ENCODE measurements at regions not wholly inside any gene's neighbourhood (a gene's known extent, or its start where the extent isn't known, plus 50 kb on each side); places are given as distances from the start of the nearest gene placed in this dataset.
"Not testable (repeated sequence)": the region's sequence is repeated elsewhere in the genome, so short reads cannot be mapped to it uniquely, and the experiment has no call there.

DNA sequence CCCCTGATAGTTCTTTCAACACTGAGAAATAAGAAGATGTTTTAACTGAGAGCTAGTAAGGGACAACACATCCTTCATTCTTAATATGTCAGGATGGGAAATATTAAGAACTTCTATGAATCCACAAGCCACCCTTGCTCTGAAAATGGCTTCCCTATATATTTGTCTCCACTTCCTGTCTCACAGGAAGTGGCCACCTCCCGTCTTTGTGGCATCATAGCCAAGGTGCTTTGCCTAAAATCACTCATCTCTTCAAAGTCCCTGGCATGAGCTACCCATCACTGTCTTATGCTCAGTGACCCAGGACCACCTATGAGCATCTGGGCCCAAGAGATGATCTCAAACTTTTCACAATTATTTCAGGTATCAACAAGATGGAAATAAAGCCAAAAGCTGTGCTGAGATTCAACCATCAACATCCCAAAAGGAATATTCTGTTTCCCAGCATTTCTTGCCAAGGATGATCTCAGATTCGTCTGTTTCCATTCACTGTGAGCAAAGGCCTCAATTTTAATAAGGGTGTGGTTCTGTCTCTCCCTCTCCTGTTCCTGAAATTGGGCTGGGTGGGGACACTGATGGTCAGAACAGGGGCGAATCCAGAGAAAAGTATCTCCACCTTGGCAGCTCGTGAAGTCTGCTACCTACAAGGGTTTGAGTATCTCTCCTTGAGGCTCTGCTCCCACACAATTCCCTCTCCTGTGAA, 493.9 kb downstream of the MN1 start:
- peak; percentile 55 to 92 (median 88) for DNase-seq

DNA sequence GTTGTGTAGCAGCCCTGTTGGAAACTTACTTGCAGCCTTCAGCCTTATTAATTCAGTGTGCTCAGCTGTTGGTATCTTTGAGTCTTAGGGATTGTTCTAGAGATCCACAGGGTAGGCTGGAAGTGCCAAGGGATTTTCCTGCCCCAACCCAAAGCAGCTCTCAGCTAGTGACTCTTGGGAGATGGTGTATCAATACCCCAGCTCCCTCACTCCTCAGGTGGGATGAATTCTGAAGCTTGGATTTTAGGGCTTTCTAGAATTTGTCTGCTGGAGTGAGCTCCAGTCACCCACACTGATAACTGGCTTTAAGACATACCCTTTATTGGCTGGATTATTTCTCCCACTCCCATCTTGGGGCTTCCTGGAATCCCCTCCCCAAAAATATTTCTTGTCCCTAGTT, 493.0 kb downstream of the MN1 start:
- DNase-seq: no peak

DNA sequence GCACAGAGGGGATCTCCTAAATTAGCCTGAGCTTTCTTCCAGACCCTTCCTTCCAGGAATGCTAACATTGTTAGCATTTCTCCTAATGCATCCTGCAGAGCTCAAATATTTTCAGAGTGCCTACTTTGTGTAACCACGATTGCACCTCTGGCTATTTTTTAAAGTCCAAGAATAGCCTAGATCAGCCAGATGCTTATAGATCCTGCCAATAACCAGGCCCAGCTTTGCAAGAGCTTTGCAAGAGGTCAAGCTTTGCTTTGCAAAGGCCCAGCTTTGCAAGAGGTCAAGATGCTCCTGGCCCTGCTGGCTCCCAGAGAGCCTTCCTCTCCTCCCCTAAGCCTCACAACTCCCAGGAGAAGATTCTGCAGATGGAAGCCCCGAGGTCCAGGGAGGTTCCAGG, 491.9 kb downstream of the MN1 start:
- peak in 1 of 3 donors; percentile 44 for DNase-seq

DNA sequence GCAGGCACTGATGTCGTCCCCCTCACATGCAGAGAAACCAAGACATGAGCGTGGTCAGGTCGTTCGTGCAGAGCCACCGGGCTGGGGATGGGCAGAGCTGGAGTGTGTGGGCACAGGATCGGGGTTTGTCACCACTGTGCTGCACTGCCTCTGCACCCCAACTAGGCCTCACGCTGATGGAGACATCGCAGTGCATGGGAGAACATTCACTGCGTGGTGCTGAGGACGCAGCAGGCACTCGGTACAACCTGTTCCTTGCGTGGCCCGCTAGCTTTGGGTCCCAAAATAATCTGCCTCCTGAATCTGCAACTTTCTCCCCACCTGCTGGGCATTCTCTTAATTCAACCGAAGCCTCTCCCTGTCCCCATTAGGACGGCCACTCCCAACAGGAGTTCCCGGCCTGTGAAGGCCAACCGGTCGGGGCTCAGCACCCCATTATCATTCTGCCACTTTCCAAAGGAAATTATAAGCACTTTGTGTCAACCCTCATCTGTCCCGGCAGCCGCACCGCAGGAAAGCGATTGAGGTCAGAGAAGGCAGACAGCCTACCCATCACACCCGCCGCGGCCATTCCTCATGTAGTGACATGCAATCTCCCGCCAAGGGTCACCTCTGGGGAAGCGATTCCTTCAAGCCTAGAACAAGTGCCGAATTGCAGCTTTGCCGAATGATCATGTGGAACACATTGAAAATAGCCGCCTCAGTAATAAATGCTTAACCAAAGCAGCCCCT, 490.4 kb downstream of the MN1 start:
- DNase-seq: peak in 1 of 3 donors; percentile 44

DNA sequence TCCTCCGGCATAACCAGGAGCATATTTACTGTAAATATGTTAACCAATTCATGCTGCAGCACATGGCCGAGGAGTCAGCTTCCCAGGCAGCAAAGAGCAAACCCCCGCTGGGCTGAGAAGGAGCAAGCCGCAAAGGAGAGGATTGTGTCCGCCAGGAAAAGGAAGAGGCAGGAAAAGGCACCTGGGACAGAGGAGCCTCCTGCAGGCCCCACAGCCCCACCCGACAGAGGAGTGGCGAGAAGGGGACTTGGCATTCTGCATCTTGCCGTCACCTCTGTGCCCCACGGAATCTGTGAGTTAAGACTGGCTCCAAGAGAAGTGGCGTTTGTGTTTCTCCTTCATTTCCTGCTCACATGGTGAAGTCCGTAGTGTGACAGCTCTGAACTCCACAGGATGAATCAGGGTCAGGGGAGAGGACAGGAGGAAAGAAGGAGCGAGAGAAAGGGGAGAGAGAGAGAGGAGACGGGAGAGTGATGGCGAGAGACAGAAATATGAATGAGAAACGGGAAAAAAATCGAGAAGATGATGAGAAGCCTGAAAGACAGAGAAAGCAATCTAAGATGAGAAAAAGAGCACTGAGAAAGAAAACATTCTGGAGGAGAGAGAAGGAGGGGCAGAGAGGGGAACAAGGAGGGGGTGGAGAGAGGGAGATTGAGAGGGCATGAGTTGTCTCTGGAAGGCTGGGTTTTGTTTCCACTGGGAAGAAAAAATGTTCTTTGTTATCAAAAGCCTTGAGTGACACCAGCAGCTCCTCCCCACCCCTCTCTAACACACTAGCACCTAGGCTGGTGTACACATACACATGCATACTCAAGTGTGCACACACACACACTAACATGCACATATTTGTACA, 489.6 kb downstream of the MN1 start:
- peak in 1 of 3 donors; percentile 46 for DNase-seq

DNA sequence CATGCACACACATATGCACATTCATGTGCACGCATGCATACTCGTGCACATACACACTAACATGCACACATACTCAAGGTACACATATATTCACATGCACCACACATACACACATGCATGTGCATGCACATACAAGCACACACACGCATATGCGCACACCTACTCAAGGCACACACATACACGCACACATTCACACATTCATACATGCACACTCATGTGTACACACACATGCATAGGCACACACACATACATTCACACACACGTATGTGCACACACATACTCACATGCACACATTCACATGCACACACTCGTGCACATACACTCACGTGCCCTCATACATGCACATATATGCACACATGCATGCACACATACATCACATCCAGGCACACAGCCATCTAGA, 489.0 kb downstream of the MN1 start:
- no peak for DNase-seq

DNA sequence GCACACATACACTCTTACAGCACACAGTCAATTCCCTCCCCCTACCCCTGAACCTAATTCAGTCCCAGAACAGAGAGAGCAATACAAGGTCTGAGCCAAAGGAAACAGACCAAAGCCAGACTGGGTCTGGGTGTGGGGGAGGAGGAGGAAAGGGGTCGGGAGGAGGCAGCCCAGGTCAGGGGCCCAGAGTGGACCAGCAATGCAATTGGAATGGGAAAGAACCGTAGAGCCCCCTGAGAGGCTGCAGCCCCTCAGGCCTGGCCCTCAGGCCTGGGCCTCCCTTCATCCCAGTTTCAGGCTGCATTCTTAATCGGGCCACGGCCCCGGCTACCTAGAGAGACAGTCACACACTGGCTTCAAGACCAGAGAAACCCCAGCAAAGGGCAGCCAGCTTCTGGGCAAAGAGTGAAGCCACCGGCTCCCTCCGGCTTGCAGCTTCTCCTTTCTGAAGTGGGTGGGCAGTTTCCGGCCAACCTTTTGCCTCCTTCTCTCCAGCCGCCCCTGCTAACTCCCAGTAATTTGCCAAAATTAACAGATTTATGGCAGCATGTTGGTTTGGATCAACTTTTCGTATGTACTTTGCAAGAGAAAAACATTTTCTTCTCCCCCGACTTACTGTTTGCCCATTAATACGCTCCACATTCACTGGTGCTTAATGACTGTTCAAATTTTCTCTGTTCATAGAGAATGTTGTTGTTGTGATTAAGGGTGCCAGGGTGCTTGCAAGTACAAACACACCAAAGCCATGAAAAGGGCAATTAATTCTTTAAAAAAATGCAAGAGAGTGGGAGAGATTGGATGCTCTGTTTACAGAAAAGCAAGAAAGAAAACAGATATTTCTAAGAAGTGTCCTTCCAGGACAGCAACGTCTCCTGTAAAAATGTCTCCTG, 488.3 kb downstream of the MN1 start:
- peak in 1 of 3 donors; percentile 54 for DNase-seq

DNA sequence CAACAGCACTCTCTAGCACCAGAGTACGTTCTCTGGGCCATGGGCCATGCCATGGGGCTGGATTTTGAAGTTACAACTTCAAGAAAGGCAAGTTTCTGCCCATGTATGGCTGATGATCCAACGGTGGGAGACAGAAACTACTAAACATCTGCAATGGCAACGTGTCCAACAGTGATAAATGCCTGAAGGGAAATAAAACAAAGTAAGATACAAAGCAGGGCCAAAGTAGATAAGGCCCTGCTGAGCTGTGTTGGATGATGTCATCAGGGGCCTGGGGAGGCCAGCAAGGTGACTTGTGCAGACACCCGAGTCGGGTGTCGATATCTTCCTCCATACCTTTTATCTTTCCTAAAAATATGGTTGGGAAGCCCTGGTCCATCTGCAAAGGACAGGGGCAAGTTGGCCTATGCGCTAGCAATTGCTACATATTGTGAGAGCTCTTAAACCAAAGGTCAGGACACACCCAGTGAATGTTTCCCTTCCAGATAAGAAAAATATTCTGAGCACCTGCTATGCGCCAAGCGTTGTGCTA, 487.2 kb downstream of the MN1 start:
- DNase-seq: no peak

DNA sequence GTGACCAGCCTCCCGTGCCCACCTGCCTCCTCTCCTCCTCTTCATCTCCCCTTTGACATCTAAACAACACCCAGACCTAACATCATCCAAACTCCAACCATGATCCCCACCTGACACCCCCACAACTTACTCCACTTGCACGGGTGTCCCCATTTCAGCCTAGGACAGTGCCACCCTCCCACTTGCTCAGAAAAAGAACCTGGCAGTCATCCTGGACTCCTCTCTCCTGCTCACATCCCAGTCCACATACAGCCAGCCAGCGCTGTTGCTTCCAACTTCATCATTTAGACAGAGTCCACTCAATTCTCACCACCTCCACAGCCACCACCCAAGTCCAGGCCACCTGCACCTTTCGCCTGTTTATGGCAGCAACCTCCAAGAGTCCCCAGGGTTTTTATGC, 485.7 kb downstream of the MN1 start:
- DNase-seq: no peak

DNA sequence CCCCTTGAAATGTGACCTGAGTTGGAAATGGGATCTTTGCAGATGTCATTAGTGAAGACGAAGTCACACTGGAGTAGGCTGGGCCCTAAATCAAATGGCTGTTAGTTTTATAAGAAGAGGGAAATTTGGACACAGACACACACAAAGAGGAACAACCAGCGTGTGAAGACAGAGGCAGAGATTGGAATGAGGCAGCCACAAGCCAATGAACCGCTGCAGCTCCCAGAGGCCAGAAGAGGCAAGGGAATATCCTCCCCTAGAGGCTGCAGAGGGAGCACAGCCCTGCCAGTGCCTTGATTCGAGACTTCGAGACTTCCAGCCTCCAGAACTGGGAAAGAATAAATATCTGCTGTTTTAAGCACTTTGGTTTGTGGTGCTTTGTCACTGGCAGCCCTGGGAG, 484.5 kb downstream of the MN1 start:
- DNase-seq: no peak

DNA sequence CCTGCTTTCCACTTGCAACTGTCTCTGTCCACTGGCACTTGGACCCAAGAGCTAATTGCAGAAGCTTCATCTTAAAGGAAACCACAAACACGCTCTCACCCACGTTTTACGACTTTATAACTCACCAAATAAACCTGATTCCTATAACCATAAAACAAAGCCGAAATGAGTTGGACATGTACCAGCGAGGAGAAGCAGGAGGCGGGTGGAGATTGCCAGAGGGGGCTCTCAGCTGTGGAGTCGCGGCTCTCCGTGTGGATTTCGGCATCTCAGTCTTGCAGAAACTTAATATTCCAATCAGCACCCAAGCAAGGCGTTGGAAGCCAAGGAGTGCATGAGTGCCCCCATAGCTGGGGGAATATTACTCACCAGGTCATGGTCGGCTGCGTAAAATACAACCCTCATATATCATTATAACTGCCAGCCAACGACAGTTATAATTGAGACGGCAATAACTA, 483.6 kb downstream of the MN1 start:
- peak in 1 of 3 donors; percentile 41 for DNase-seq

DNA sequence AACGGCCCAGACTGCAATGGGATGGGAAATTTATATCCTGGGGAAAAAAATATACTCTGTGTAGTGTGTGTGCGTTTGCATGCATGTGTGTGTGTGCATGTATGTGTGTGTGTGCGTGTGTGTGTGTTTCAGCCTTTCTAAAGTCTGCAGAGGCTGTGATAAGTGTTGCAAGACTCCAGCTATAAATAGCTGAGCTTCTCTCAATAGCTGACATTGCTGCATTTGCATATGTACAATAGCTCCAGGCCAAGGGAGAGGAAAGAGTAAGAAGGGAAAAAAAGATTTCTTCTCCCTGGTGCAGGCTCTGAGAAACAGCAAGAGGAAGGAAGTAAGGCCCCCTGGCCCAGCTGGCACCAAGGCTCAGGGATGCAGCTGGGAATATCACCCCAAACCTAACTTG, 483.0 kb downstream of the MN1 start:
- DNase-seq: peak; percentile 57 to 87 (median 81)

DNA sequence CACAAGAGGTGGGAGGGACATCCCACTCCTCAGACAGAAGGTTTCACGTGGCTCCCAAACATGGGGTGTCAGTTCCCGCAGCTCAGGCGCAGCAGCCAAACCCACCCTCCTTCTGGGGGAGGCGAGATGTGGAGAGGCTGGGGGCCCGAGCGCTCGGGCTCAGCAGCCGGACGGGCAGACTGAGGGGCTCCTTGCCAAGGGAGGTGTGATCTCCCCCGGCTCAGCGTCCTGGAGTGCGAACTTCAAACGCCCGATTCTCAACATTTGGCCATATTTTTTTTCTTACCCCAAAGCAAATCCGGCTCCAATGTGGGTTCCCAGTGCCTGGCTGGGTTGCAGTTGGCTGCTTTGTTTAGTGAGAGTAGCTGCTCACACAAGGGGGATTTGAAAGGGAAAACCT, 477.9 kb downstream of the MN1 start:
- no peak for DNase-seq

DNA sequence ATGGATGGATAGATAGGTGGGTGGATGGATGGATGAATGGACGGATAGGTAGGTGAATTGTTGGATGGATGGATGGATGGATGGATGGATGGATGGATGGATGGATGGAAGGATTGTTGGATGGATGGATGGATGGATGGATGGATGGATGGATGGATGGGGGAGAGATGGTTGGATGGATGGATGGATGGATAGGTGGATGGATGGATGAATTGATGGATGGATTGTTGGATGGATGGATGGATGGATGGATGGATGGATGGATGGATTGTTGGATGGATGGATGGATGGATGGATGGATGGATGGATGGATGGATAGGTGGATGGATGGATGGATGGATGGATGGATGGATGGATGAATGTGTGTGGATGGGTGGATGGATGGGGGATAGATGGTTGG, 476.6 kb downstream of the MN1 start:
- not testable (repeated sequence) for DNase-seq

DNA sequence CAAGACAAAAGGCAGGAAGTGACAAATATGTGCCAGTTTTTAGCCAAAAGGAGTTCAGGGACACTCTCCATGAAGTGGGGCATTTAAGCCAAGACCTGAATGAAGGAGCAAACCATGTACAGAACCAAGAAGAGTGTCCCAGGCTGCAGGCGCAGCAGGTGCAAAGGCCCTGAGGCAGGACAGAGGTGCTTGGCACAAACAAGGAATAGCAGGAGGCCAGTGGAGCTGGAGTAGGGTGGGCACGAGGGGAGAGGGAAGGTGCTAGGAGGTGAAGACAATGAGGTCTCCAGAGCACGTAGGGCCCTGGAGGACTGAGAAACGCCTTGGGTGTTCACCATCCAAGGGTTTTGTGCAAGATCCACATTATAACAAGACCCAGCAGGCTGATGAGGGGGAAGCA, 474.1 kb downstream of the MN1 start:
- no peak for DNase-seq

DNA sequence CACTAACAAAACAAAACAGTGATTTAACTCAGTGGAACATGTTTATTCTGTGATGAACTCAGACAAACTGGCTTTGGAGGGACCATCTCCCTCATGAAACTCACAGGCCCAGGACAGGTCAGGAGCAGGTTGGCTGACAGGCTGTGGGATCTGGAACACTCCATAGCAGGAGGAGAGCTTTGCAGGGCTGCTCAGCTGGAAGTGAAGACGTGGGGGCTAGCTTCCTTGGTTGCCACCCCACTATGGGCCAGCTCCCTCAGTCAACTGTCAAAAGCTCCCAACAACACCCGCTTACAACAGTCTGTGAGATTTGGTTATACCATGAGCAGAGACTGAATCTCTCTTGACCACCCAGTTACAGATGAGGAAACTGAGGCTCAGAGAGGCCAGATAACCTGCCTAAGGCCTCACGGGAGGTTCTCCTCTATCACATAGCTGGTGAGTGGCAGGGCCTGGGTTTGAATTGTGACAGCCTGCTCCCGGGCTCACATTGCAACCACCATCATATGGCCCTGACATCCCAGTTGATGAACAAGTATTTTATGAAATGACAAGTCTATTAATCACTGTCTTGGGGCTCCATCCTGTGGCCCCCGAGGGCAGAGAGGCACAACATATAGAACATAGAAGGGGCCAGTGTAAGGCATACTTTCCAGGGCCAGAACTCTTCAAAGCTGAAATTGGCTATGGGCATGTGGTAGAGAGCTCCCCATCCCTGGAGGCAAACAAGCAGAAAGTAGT, 473.4 kb downstream of the MN1 start:
- no peak for DNase-seq

DNA sequence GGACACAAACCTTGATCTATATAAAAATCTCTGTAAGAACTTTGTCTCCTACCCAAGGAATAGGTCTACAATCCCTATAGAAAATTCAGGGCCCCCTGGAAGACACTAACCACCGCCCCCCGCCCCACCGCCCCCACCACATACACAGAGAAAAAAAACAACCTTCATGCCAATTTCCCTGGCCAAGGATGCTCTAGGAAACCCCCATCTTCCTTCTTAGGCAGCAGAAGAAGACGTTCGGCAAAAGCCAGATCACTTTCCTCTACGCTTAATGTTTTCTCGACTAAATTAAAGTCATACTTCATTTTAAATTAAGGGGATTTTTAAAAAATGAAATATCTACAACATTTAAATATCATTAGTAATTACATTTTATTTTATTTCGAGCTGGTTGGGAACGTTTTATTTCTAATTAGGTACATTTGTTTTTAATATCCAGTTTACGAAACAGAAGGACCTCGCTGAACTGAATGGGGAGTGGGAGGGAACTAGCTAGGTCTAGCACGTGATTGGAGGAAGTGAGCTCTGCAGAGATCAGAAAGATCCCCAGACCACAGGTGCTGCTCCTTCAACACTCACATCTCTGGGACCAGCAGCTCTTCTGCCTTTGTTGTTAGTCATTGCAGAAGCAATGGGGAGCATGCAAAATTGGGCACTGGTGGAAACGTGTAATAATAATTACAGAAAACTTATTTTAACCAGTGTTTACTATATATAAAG, 472.3 kb downstream of the MN1 start:
- DNase-seq: peak in 1 of 3 donors; percentile 33

DNA sequence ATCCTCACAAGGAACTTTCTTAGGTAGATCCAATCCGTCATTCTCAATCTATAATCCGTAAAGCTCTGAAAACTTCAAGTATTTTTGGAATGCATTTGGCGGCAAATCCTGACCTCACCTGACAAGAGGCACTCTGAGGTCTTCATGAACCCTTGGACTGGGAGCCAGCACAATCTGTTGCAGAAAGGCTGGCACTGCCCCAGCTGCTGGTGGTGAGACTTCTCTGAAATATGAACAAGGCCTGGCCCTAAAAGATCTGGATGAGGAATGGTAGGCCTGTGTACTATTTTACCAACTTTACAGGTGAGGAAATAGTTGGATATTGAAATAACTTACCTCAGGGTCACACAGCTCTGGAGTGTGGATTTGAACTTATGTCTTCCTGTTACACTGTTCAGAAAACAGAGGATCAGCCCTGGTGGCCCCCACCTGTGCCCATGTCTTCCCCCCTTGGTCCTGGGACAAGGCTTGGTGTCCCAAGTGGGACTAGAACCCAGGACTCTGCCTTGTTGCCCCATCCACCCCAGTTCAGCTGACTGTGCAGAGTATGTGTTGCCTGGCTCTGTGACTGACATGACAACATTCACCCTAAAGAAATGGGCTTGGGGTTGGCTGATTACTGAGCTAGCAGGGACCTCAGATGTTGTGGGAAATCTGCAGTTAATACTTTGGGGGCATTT, 471.4 kb downstream of the MN1 start:
- DNase-seq: no peak

Data from muscle of back (tissue), 3 donors.